Activated naive CD8-positive, alpha-beta T cell treated with anti-CD3 and anti-CD28 coated beads, Interleukin-2, amount 10 ng/mL, durations not matched to agents 7 days and 5 days (primary cell): ENCODE measurements at regions not wholly inside any gene's neighbourhood (a gene's known extent, or its start where the extent isn't known, plus 50 kb on each side); places are given as distances from the start of the nearest gene placed in this dataset.

ENCODE experiments used
- ATAC-seq: fragments of 150-1000 bp; cut with Tn5 transposase; one replicate; pipeline ENCODE4 v1.10.0; 2021; ENCODE audit warnings: low read depth, moderate library complexity
- POLR2A ChIA-PET: fragments of 350-600 bp; sonication (Branson Sonifier 250); formaldehyde crosslinking; loops from one replicate; lab custom pipeline; 2021; ENCODE audit warnings: antibody characterized with exemption; lab: Charles Lee
- DNase-seq: peaks from one replicate; pipeline ENCODE4 v3.0.0; 2021
- H3K27ac Mint-ChIP-seq: one replicate; pipeline ENCODE4 v1.8.0; 2022; ENCODE audit warnings: mild to moderate bottlenecking, mixed read lengths
- H3K27me3 Mint-ChIP-seq: one replicate; pipeline ENCODE4 v1.8.0; 2022; ENCODE audit warnings: mild to moderate bottlenecking, moderate library complexity, mixed read lengths
- H3K36me3 Mint-ChIP-seq: one replicate; pipeline ENCODE4 v1.8.0; 2021; ENCODE audit warnings: mild to moderate bottlenecking, mixed read lengths
- H3K4me1 Mint-ChIP-seq: one replicate; pipeline ENCODE4 v1.8.0; 2021; ENCODE audit warnings: mixed read lengths
- H3K4me3 Mint-ChIP-seq: one replicate; pipeline ENCODE4 v1.8.0; 2022; ENCODE audit warnings: mild to moderate bottlenecking, moderate library complexity, mixed read lengths
- H3K9me3 Mint-ChIP-seq: one replicate; pipeline ENCODE4 v1.8.0; 2021; ENCODE audit warnings: mixed read lengths

- Mint-ChIP-seq H3K36me3 (no peaks in the 10 kb centered on the region), H3K27me3 (no peaks in the 10 kb centered on the region), H3K27ac (no peak overlapping the region), H3K4me3 (no peak overlapping the region), H3K9me3 (peaks cover 2% of the 10 kb centered on the region), H3K4me1 (no peaks in the 10 kb centered on the region)
- POLR2A ChIA-PET: no interaction called here
- ATAC-seq (no peak), DNase-seq (no peak)
Observed at GRCh38 chr4:43341741-43342140, 449.2 kb downstream of the GRXCR1 start.

DNA sequence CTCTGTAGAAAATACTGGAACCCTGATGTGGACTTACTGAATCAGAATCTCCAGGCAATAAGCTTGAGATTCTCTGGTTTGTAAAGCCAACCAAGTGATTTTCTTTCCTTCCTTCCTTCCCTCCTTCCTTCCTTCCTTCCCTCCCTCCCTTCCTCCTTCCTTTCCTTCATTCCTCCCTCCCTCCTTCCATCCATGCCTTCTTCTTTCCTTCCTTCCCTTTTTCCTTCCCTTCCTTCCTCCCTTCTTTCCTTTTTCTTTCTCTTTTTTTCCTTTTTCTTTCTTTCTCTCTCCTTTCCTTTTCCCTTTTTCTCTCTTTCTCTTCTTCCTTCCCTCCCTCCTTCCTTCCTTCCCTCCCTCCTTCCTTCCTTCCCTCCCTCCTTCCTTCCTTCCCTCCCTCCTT, 450.8 kb downstream of the GRXCR1 start:
- POLR2A ChIA-PET: no interaction called here
- DNase-seq: no peak
- no peaks in the 10 kb centered on the region for H3K4me1 Mint-ChIP-seq
- no peaks in the 10 kb centered on the region for H3K27me3 Mint-ChIP-seq
- H3K4me3 Mint-ChIP-seq: no peak overlapping the region
- H3K36me3 Mint-ChIP-seq: no peaks in the 10 kb centered on the region
- H3K9me3 Mint-ChIP-seq: peaks cover 2% of the 10 kb centered on the region
- ATAC-seq: no peak
- no peak overlapping the region for H3K27ac Mint-ChIP-seq

DNA sequence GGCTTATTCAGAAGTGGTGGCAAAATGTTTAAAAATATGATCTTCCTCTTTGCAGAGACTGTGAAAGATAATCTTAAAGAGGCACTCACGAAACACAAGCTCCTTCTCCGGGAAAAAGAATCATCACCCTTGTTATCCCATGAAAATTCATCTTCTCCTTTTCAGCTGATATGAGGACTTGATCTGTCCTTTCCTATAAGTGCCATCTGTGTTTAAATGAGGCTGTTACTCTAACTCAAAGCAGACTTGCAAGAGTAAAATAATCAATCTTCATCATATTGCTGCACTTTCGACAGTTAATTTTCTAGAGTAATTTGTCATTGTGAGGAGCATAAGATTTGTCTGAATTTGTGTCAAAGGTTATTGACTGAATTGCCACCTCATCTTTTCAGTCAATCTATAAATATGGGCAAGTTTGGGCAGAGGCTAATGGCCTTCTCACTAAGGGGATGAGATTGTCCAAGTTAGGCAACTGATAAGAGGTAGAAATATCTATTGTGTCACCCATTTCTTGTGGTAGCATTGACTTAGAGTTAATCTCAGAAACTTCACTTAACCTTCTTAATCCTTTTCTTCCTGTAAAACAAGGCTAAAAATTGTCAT, 452.9 kb downstream of the GRXCR1 start:
- Mint-ChIP-seq H3K27ac (no peak overlapping the region), H3K36me3 (no peaks in the 10 kb centered on the region), H3K27me3 (no peaks in the 10 kb centered on the region), H3K4me3 (no peak overlapping the region), H3K4me1 (no peaks in the 10 kb centered on the region), H3K9me3 (peaks cover 2% of the 10 kb centered on the region)
- ATAC-seq (no peak), DNase-seq (no peak)
- POLR2A ChIA-PET: no interaction called here

- H3K9me3 Mint-ChIP-seq: peaks cover 4% of the 10 kb centered on the region
- H3K36me3 Mint-ChIP-seq: no peaks in the 10 kb centered on the region
- DNase-seq: no peak
- H3K4me1 Mint-ChIP-seq: no peaks in the 10 kb centered on the region
- no peak overlapping the region for H3K27ac Mint-ChIP-seq
- POLR2A ChIA-PET: no interaction called here
- no peak overlapping the region for H3K4me3 Mint-ChIP-seq
- no peaks in the 10 kb centered on the region for H3K27me3 Mint-ChIP-seq
- ATAC-seq: no peak
Observed at GRCh38 chr4:43348591-43348990, 456.1 kb downstream of the GRXCR1 start.

- H3K36me3 Mint-ChIP-seq: no peaks in the 10 kb centered on the region
- peaks cover 5% of the 10 kb centered on the region for H3K9me3 Mint-ChIP-seq
- no peak overlapping the region for H3K4me3 Mint-ChIP-seq
- no peak overlapping the region for H3K27ac Mint-ChIP-seq
- POLR2A ChIA-PET: no interaction called here
- H3K4me1 Mint-ChIP-seq: no peaks in the 10 kb centered on the region
- ATAC-seq (no peak), DNase-seq (no peak)
- H3K27me3 Mint-ChIP-seq: no peaks in the 10 kb centered on the region
Observed at GRCh38 chr4:43351970-43352806, 459.7 kb downstream of the GRXCR1 start.

GRCh38 chr4:43352859-43353258, 460.3 kb downstream of the GRXCR1 start:
- Mint-ChIP-seq H3K36me3 (no peaks in the 10 kb centered on the region), H3K27ac (no peak overlapping the region), H3K27me3 (no peaks in the 10 kb centered on the region), H3K4me3 (no peak overlapping the region), H3K4me1 (no peaks in the 10 kb centered on the region), H3K9me3 (peaks cover 5% of the 10 kb centered on the region)
- POLR2A ChIA-PET: no interaction called here
- no peak for DNase-seq
- no peak for ATAC-seq

DNA sequence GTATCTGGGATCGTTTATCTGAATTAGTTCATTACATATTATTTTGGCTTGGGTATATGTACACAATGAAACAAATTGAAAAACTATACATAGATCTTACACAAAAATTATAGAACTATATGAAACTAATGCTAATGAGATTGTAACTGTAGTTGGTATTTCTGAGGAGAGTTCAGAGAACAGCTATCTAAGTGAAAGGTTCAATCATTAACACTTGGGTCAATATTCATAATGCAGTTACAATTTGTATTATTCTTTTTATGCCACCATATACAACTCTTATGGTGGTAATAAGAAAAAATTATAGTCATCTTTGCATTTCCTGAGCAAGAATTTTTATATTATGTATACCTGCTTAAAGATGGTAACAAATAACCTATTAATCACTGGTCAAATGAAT, 461.0 kb downstream of the GRXCR1 start:
- DNase-seq (no peak), ATAC-seq (no peak)
- POLR2A ChIA-PET: no interaction called here
- no peak overlapping the region for H3K4me3 Mint-ChIP-seq
- no peaks in the 10 kb centered on the region for H3K4me1 Mint-ChIP-seq
- no peaks in the 10 kb centered on the region for H3K36me3 Mint-ChIP-seq
- H3K27ac Mint-ChIP-seq: no peak overlapping the region
- H3K27me3 Mint-ChIP-seq: no peaks in the 10 kb centered on the region
- H3K9me3 Mint-ChIP-seq: peaks cover 5% of the 10 kb centered on the region

DNA sequence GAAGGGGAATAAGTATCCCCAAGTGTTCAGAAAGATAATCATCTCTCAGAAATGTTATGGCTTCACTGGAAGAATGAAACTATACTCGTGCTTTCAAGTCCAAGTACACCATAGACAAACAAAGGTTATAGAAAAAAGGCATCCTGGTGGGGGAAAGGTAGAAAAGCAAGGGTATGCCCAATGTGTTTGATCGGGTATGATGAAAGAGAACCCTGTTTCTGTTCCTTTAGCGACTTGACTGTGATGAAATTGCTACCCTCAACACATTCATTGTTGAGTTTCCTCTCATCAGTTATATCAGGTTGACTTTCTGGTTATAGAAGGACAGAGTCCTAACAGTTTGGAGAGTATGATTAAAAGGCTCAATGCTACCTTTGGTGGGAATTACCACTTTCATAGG, 464.3 kb downstream of the GRXCR1 start:
- Mint-ChIP-seq H3K27me3 (no peaks in the 10 kb centered on the region), H3K27ac (no peak overlapping the region), H3K4me3 (no peak overlapping the region), H3K36me3 (no peaks in the 10 kb centered on the region), H3K4me1 (no peaks in the 10 kb centered on the region), H3K9me3 (peaks cover 3% of the 10 kb centered on the region)
- no peak for DNase-seq
- ATAC-seq: no peak
- POLR2A ChIA-PET: no interaction called here

DNA sequence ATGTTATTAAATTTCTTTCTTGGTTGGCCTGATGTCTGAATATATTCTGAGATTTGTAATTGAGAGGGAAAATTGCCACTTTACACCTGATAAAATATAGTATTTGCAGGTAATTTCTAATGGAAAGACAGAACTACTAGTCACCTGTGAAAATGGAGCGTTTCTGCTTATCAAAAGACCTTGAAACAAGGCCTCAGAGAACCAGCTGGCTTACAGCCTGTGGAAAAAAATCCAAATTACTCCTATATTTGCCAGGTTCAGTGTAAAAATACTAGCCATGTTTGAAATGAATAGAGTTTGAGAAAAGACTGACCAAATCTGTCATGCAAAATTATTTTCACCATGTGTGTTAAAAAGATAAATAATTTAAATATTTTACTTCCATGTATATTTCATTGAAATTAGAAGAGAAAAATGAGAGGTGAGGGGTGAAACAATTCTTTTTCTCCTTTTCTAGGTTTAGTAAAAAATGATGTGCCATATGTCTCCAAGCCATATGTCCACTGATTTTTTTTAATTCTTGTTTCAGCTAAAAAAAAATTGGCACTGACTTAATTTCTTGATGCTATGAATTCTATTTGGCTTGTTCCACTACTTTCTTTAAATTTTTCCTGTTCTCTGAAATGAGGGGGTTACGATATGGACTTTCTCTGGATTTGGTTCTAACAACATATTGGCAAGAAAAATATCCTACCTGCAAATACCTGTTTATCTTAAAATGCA, 464.9 kb downstream of the GRXCR1 start:
- POLR2A ChIA-PET: no interaction called here
- Mint-ChIP-seq H3K36me3 (no peaks in the 10 kb centered on the region), H3K27me3 (no peaks in the 10 kb centered on the region), H3K27ac (no peak overlapping the region), H3K9me3 (peaks cover 3% of the 10 kb centered on the region), H3K4me3 (no peak overlapping the region), H3K4me1 (no peaks in the 10 kb centered on the region)
- DNase-seq (no peak), ATAC-seq (no peak)

DNA sequence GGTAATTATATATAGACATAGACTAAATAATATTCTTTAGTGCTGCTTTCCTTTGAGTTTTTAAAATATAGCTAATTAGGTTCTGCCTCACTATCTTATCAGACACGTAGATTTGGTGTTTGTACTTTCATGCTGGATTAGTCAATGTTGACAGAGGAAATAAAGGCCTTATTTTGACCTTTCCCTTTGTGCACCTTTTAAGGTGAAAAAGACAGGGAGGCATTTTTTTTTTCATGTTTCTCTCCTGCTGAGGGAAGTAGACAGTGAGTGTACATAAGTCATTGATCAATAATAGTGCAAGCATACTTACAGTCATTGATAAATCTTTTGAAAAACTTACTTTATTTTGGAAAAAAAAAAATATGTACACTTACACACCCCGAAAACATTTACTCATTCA, 467.8 kb downstream of the GRXCR1 start:
- DNase-seq: no peak
- peaks cover 3% of the 10 kb centered on the region for H3K9me3 Mint-ChIP-seq
- H3K27me3 Mint-ChIP-seq: no peaks in the 10 kb centered on the region
- POLR2A ChIA-PET: no interaction called here
- H3K27ac Mint-ChIP-seq: no peak overlapping the region
- H3K4me3 Mint-ChIP-seq: no peak overlapping the region
- ATAC-seq: no peak
- H3K36me3 Mint-ChIP-seq: no peaks in the 10 kb centered on the region
- H3K4me1 Mint-ChIP-seq: no peaks in the 10 kb centered on the region

GRCh38 chr4:43362875-43363636, 470.5 kb downstream of the GRXCR1 start:
- Mint-ChIP-seq H3K4me3 (no peak overlapping the region), H3K36me3 (no peaks in the 10 kb centered on the region), H3K27ac (no peak overlapping the region), H3K27me3 (no peaks in the 10 kb centered on the region), H3K4me1 (no peaks in the 10 kb centered on the region), H3K9me3 (peaks cover 2% of the 10 kb centered on the region)
- no peak for ATAC-seq
- no peak for DNase-seq
- POLR2A ChIA-PET: no interaction called here

- Mint-ChIP-seq H3K27me3 (no peaks in the 10 kb centered on the region), H3K9me3 (peaks cover 2% of the 10 kb centered on the region), H3K36me3 (no peaks in the 10 kb centered on the region), H3K27ac (no peak overlapping the region), H3K4me3 (no peak overlapping the region), H3K4me1 (no peaks in the 10 kb centered on the region)
- POLR2A ChIA-PET: no interaction called here
- no peak for ATAC-seq
- DNase-seq: no peak
Observed at GRCh38 chr4:43369036-43369594, 476.6 kb downstream of the GRXCR1 start.

DNA sequence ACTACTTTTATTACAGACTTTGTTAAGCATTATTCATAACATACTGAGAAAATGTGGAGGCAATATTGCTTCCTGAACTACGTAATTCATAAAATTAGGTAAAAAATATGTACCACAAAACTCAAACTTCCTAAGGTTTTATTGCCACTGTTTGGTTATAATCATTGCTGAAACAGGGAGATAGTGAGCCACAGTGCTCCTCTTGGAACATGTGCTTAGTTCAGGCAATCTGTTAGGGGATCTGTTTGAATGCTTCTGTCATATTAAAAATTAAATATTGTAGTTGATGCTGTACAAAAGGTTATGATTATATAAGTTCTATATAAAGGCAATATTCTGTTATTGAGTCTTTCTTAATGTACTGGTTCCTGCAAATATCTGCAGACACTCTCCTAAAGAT, 480.7 kb downstream of the GRXCR1 start:
- H3K36me3 Mint-ChIP-seq: no peaks in the 10 kb centered on the region
- H3K4me1 Mint-ChIP-seq: no peaks in the 10 kb centered on the region
- ATAC-seq (no peak), DNase-seq (no peak)
- no peak overlapping the region for H3K4me3 Mint-ChIP-seq
- H3K9me3 Mint-ChIP-seq: peaks cover 2% of the 10 kb centered on the region
- H3K27me3 Mint-ChIP-seq: no peaks in the 10 kb centered on the region
- POLR2A ChIA-PET: no interaction called here
- H3K27ac Mint-ChIP-seq: no peak overlapping the region
